Activated CD4-positive, alpha-beta T cell treated with anti-CD3 and anti-CD28 coated beads for 48 hours (primary cell): ENCODE measurements at regions not wholly inside any gene's neighbourhood (a gene's known extent, or its start where the extent isn't known, plus 50 kb on each side); places are given as distances from the start of the nearest gene placed in this dataset.

Experiments used
- DNase-seq: peaks from one replicate; pipeline ENCODE4 v3.0.0-alpha.2; 2020

DNA sequence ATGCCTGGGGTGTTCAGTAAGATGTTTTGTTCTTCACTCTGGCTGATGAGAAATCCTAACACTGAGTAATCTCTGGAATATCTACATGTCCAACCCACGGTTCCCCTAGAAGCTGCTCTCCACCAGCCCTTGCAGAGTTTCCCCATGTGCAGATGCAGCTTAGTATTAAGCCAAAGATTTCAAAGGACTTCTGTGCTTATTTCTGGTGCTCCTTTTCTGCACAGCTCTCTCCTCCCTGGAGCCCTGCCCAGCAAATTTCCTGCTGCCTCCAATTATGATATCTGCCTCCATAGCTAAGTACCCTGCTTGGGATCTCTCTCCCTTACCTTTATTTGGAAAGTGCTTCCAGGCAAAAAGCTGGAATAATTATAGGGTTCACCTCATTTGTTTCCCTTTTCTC, 949.3 kb downstream of the BCL11A start:
- no peak for DNase-seq

DNA sequence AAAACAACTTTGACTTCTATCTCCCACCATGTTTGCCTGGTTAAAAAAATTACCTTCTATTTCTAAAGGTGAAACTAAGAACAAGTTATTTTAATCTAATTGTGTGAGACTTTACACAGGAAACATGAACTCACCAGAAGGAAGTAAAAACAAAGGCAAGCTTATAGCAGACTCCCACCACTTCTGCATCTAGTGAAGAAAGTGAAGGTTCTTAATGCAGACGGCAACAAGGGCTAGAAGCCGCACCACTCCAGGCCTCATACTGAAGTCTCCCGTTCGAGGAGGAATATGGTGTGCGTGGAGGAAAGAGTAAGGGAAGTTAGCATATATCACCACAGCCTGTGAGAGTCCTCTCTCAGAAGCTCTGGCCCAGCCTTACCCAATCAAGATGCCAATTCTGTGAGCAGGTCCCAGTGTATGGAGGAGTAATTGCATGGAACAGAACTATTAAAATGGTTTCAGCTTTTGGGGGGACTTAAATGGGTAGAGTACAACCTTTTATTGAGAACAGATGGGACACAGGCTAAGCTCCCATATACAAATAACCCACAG, 958.7 kb downstream of the BCL11A start:
- no peak for DNase-seq

- no peak for DNase-seq
Measured at GRCh38 chr2:59590798-59591197, 962.7 kb downstream of the BCL11A start.

GRCh38 chr2:59589881-59590280, 963.6 kb downstream of the BCL11A start:
- DNase-seq = no peak

GRCh38 chr2:59588286-59588685, 965.2 kb downstream of the BCL11A start:
- DNase-seq = no peak

DNA sequence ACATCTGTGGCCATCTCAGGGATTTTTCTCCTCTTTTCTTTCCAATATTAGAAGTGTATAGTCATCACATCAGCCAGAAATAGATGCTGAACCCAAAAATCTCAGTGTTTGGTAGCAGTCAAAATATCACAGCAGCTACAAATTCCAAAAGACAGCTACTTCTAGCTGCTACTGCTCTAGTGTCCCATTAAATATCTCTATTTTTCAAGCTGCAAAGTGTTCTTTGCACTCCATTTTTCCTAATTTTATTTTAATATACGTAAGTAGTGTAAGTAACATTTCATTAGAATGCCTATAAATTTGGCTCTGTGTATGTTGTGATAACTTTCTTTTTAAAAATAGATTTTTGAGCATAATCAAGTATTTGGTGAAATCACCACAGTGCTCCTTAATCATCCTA, 967.3 kb downstream of the BCL11A start:
- DNase-seq = no peak

DNA sequence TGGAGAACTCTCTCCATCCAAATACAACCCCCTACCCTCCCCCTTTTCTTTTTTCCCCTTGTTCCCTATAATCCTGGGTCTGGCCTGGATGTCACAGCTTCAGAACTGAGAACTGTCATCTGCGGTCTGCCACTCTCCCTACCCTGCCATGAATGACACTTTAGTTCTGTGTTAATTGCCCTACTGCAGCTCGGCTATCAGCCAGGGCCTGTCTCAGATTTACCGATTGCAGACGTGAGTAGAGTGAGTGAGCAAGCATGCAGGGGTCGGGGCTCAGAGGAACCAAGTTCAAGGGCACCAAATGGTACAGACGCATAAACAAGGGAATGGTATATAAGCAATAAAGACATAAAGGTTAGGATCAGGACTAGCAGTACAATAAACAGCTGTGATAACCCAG, 967.8 kb downstream of the BCL11A start:
- no peak for DNase-seq

DNA sequence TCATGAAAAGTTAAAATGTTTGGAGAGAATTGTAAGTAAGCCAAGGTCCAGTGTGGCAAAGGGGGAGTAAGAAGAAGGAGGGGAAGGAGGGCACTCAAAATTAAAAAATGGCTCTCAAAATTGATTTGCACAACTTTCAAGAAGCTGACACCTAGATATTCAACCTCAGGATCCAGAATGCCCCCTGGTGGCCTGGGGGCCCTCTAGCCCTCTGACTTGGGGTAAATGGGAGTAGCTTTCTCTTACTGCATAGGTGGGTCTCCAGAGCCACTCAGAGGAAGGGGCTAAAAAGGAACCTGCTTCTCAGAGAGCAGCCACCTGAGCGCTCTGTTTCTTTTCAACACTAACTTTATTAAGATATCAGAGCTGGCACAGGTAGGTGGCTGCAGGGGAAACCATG, 968.5 kb downstream of the BCL11A start:
- DNase-seq = peak; percentile 17

DNA sequence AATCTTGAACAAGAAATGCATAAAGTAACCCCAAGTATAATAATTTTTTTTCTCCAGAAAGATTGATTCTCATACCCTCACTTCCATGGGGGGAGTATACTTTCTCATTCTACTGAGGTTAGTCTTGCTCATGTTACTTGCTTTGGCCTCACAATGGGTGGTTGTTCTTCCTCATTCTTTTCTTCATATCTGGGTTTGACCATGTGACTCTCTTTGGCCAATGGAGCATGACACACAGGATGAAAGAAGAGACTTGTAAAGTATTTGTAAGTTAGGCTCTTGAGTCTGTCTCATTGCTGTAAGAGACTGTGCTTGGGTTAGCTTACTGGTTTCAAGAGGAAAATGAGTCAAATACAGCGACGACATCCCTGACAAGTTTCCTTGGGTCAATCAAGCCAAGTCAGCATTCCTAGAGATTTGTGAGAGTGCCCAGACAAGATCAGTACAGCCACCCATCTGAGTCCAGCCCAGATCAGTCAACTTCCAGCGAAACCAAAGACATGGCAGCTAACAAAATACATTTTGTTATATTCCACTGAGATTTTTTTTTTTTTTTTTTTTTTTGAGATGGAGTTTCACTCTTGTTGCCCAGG, 970.2 kb downstream of the BCL11A start:
- DNase-seq = no peak

GRCh38 chr2:59578349-59578748, 975.1 kb downstream of the BCL11A start:
- no peak for DNase-seq

DNA sequence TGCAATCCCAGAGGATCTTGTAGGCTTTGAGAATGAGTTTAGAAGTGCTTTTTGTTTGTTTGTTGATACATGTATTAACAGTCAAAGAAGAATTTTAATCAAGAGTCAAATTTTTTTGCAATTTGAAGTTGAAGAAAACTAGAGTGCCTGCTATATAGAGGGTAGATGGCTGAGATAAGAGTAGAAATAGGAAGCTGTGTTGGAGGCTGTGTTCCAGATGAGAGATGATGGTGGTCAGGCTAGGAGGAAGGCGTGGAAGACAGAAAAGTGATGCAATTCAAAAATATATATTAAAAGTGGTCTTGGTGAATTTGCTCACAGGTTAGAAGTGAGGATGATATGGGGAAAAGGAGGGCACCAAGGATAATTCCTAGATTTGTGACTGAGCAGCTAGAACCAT, 978.3 kb downstream of the BCL11A start:
- no peak for DNase-seq

- no peak for DNase-seq
Measured at GRCh38 chr2:59572227-59572626, 981.2 kb downstream of the BCL11A start.

- DNase-seq = no peak
Measured at GRCh38 chr2:59570818-59571217, 982.6 kb downstream of the BCL11A start.

- no peak for DNase-seq
Measured at GRCh38 chr2:59569124-59569523, 984.3 kb downstream of the BCL11A start.

DNA sequence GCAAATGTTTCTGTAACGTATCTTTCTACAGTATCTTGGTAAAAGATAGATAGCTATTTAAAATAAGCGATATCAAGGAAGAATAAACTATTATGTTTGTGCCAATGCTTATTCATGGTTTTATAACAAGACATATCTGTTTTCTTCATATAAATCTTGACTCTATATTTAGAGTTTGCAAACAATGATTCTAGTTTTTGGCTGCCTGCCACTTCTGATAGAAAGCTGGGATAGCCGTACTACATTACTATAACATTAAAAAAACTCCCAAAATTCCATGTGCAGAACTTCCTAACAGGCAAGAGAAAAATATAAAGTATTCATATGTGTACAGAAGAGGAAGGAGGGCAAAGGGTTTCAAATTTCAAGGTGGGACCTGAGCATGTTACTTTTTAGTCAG, 985.0 kb downstream of the BCL11A start:
- no peak for DNase-seq

GRCh38 chr2:59567151-59567550, 986.3 kb downstream of the BCL11A start:
- DNase-seq = no peak

DNA sequence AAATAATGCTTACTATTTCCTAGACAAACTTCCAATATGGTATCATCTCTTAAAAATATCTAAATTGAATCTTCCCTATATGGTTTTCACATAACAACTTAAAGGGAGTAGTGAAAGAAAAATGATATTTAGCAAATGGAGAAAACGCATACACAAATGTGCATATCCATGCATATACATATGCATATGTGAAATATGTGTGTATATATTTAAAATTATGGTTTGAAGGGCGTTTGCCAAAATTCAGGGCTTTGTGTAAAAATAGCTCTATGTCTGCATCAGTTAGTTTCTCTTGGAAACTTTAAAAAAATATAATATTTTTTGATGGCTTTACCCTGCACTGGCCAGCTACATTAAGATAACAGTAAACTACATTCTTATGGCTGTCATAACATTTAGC, 986.7 kb downstream of the BCL11A start:
- DNase-seq = no peak

DNA sequence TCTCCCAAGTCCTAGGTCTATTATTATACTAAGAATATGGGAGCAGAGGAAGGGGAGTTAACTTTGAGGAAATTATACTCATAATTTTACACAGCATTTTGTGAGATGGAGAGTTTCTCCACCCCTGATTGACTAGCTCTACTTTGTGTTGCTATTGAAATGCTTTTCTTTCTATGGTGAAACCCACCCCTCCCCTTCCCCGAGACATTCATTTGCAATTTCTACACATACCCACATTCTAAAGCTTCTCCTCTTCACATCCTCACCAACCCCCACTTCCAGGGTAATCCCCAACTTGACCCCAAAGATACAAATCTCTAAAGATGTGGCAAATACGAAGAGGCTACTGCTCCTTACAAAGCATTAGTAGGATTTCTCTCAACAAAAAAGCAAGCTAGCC, 992.2 kb downstream of the BCL11A start:
- no peak for DNase-seq

DNA sequence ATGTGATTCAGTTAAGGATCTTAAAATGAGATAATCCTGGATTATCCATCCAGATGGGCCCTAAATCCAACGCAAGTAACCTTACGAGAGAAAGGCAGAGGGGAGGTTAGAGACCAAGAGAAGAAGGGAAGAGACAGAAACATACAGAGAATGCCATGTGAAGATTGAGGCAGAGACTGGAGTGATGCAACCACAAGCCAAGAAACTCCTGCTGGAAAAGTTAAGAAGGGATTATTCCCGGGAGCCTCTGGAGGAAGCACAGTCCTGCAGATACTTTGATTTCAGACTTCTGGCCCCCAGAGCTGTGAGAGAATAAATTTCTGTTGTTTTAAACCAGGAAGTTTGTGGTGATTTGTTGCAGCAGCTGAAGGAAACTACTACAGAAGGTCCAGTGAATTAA, 992.7 kb downstream of the BCL11A start:
- DNase-seq = no peak

DNA sequence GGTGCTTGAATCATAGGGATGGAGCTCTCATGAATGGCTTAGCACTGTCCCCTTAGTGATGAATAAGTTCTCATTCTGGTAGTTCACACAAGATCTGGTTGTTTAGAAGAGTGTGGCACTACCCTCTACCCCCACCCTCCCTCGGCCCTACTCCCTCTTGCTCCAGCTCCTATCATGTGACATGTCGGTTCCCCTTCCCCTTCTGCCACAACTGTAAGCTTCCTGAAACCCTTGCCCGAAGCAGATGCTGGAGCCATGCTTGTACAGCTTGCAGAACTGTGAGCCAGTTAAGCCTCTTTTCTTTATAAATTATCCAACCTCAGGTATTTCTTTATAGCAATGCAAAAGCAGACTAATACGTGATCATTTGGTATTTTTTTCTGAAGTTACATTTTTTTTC, 1012.6 kb downstream of the BCL11A start:
- no peak for DNase-seq

GRCh38 chr2:59538398-59538911, 1015.0 kb downstream of the BCL11A start:
- no peak for DNase-seq

DNA sequence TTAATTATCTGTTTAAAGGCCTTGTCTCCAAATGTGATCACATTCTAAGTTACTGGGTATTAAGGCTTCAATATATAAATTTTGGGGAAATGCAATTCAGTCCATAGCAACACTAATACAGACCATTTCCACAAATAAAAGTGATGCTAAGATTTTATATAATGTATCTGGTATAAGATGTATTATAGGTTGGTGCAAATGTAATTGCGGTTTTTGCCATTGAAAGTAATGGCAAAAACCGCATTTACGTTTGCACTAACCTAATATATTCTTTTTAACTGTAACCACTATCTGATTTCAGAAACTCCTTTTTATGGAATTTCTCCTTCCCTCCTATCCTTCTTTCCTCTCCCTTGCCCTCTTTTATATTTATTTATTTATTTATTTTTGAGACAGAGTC, 1020.6 kb downstream of the BCL11A start:
- no peak for DNase-seq

- DNase-seq = no peak
Measured at GRCh38 chr2:59530258-59530657, 1023.2 kb downstream of the BCL11A start.

DNA sequence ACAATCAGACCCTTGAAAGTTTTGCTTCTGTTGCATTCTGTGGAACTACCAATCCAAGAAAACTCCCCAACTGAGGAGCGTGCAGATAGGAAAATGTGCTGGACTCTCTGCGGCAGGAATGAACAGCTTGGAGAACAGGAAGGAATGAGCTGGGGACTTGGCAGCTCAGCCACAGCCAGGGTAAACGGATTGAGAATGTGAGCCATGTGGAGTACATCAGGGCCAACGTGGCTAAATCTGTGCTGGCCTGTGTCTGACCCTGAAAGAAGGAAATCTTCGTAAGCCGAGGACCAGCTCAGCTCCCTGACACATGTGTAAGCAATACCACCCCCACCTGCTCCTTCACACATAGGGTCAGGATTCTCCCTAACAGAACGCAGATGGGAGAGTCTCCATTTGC, 1023.7 kb downstream of the BCL11A start:
- DNase-seq = no peak

DNA sequence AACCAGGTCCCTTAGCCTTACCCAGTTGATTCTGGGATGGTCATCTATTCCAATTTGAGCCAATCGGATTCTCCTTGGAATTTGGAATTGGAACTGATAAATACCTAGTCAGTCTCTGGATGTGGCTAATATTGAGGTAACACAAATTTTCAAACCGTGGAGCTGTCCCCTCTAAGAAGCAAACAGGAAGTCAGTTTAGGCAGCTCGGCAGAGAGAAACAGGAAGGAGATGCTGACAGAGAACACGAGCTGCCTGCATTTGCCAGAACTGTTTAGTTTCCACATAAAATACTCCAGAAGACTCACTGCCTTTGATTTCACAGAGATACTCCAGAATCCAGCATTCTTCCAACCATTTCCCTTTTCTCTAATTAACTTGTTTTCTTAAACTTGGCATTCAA, 1024.9 kb downstream of the BCL11A start:
- no peak for DNase-seq
